ENCODE measurements at regions not wholly inside any gene's neighbourhood (a gene's known extent, or its start where the extent isn't known, plus 50 kb on each side); places are given as distances from the start of the nearest gene placed in this dataset.

DNA sequence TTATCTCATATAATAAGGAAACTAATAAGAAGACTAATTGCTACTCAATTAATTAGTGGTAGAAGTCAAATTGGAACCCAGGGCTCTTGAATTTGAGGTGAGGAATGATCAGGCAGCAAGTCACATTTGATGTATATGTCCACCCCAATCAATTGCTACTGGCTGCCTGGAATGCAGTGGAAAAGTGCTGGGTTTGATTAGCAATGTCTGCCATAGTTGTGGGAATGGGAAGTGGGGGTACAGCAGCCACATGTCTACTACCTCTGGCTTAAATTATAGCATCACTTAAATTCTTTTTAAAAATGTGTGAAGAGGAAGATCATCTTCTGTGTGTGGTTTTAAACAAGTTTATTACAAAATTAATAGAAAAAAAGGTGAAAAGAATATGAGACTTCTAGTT is 50.8 kb upstream of the NAV2 start:
- no peak for DNase-seq

- peak; percentile 21 for DNase-seq
Measured at GRCh38 chr11:19660076-19660475, 52.6 kb upstream of the NAV2 start.

- DNase-seq: no peak
Measured at GRCh38 chr11:19659529-19659928, 53.1 kb upstream of the NAV2 start.

- DNase-seq: no peak
Measured at GRCh38 chr11:19658344-19658743, 54.3 kb upstream of the NAV2 start.

- no peak for DNase-seq
Measured at GRCh38 chr11:19656140-19656541, 56.5 kb upstream of the NAV2 start.

DNA sequence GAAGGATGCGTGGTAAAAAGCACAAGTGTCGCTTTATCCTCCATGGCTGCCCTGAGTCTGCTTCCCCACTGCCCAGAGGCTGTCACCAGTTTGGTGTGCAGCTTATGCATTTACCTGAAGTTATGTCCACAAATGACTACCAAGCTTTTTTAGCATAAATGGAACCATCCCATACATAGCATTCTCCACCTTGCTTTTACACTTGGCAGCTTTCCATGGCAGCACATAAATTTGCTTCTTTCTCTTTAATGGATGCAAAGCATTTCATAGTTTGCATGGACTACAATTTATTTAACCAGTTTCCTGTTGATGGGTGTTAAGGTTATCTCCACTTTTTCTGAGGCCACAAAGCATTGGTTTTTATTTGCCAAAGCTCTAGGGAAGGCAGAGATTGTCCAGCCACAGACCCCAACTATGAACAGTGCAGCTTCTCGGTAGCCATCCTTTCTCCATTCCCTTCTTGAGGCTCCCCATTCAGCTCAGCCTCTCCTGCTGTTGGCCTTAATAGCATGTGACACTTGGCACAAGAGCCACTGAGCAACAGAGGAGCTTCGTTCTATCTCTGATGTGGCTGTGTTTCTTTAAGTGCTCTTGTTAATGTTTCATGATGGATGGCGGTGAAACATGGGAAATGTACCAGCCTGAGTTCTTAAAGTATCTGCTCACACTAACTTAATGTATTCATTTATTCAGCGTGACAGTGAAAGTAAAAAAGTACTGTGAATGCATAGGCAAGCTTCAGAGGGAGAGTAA is 59.8 kb upstream of the NAV2 start:
- DNase-seq: no peak

- no peak for DNase-seq
Measured at GRCh38 chr11:19651653-19652052, 61.0 kb upstream of the NAV2 start.

GRCh38 chr11:19651028-19651427 is 61.6 kb upstream of the NAV2 start:
- no peak for DNase-seq

DNA sequence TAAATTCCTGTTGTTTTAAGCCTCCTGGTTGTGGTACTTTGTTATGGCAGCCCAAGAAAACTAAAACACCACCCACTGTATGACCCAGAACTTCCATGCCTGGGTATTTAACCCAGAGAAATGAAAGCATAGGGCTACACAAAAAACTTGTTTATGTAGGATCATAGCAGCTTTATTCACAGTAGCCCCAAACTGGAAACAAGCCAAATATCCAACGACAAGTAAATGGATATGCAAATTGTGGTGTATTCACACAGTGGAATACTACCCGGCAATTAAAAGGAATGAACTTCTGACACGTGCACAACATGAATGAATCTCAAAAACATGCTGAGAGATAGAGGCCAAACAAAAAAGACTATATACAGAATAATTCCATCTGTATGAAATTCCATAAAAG is 62.2 kb upstream of the NAV2 start:
- DNase-seq: peak; percentile 16

DNA sequence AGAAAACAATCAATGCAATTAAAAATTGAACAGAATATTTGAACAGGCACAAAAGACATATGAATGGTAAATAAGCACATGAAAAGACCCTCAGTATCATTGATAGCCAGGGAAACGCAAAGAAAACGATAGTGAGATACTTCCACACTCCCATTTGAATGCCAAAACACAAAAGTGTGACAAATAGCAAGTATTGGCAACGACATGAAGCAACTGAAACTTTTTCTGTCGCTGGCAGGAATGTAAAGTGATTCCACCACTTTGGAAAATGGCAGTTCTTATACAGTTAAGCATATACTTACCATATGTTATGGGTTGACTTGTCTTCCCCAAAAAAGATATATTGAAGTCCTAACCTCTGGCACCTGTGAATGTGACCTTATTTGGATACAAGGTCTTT is 62.9 kb upstream of the NAV2 start:
- no peak for DNase-seq

DNA sequence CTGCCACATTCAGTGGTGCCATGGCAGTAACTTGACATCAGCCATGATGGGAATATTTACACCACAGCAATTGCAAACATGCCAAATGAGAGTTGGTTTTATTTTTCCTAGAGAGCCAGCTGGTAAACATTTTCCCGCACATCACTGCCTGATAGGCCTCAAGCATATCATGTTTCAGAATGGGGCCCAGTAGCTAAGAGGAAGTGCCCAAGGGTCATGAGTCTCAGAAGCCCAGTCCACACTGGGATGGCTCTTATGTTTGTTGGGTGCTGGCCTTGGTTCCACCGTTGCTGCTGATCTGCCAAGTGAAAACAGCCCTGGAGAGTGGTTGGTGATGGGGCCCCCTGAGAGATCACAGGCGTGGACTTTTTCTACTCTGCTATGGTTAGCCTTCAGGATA is 64.3 kb upstream of the NAV2 start:
- DNase-seq: peak; percentile 28

GRCh38 chr11:19647816-19648215 is 64.8 kb upstream of the NAV2 start:
- DNase-seq: no peak

- DNase-seq: no peak
Measured at GRCh38 chr11:19646921-19647320, 65.7 kb upstream of the NAV2 start.

DNA sequence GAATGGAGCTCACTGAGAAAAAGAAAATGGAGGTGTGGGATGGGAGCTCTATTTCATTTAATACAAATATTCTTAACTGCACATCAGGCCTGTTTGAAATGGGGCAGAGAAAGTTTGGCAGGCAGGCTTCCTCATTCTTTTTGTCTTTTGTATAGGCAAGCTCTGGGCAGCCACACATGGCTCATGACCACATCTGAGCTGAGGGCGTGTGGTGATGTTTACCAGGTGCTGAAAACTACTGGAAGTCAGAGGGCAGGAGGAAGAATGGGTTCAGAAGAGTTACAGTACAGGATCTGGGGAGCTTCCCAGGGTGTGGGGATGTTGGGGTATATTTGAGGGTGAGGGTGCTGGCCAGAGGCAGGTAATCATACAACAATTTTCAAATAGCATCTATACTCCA is 66.3 kb upstream of the NAV2 start:
- no peak for DNase-seq

DNA sequence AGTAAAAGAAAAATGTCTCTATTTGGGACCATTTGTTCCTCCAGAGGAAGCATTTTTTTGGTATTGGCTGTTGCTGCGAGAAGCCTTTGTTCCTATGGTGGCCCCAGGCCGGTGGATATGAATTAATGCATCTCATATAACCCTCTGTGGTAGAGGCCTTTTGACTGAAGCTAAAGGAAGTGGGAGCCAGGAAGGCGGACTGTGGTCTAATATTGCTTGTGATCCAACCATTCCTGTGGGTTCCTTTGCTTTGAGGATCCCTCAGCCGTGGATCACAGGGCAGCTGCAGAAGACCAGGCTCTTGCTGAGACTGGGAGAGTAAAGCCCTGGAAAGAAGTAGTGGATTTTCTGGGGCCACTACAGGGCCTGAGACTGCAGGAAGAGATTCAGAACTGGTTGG is 68.3 kb upstream of the NAV2 start:
- no peak for DNase-seq

GRCh38 chr11:19642185-19643158 is 70.2 kb upstream of the NAV2 start:
- DNase-seq: no peak

DNA sequence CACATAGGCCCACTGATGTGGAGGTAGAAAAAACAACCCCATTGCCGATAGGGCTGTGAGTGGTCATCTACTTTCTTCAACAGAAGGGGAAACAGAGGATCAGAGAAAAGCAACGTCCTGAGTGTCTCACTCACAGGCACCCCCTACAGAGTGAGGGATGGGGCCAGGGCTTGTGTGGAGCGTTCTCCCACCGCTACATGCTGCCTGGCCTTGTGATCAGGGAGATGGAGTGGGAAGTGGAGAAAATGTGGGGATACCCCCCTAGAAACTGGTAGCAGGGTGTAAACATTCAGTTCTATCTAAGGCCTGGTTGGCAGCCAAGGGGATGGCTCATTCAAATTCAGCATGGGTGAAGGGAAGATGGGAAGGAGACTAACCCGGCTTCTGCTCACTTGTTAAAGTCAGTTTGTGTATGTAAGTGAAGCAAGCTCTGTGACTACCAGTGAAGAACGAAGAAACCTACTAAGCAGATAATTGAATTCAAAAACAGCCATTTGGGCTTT is 73.0 kb upstream of the NAV2 start:
- no peak for DNase-seq

- no peak for DNase-seq
Measured at GRCh38 chr11:19635332-19635731, 77.3 kb upstream of the NAV2 start.

GRCh38 chr11:19633276-19633675 is 79.4 kb upstream of the NAV2 start:
- no peak for DNase-seq

- no peak for DNase-seq
Measured at GRCh38 chr11:19632499-19632834, 80.2 kb upstream of the NAV2 start.

GRCh38 chr11:19631712-19632498 is 80.7 kb upstream of the NAV2 start:
- no peak for DNase-seq

DNA sequence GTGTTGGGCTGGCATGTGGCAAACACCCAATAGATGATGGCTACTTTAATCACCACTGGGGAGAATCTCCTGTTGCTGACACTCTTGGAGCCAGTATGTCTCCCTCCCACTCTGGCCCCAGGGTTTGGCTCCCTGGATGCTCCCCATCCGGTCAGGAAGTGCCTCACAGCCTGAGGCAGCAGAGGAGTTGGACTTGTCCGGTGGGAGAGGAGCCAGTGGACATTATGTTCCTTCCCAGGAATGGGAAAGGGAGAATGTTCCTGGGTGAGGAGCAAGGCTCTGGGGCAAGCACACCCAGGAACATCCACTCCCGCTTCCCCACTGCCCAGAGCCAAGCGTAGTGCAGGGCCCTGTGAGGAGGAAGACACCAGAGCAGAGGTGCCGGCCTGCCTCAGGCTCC is 84.6 kb upstream of the NAV2 start:
- DNase-seq: no peak

- DNase-seq: no peak
Measured at GRCh38 chr11:19627566-19627965, 85.1 kb upstream of the NAV2 start.

All from NCI-H2029 (cell line).